DMS 273 (cell line): ENCODE measurements at regions not wholly inside any gene's neighbourhood (a gene's known extent, or its start where the extent isn't known, plus 50 kb on each side); places are given as distances from the start of the nearest gene placed in this dataset.
A peak's percentile ranks its signal among the peaks of the same experiment; 100 is the strongest.

Experiments
- DNase-seq: peaks from one replicate; lab custom pipeline; 2025; ENCODE audit not compliant: unreplicated experiment; lab: John Stamatoyannopoulos, UW

- no peak for DNase-seq
Measured at GRCh38 chr15:31239409-31239808, 87.2 kb upstream of the KLF13 start.

- DNase-seq: peak; percentile 90
Measured at GRCh38 chr15:31241888-31242522, 84.6 kb upstream of the KLF13 start.

- DNase-seq: no peak
Measured at GRCh38 chr15:31243895-31244294, 82.7 kb upstream of the KLF13 start.

GRCh38 chr15:31245135-31245689 lies 81.4 kb upstream of the KLF13 start:
- no peak for DNase-seq

- peak; percentile 16 for DNase-seq
Measured at GRCh38 chr15:31245756-31246155, 80.9 kb upstream of the KLF13 start.

GRCh38 chr15:31247404-31247803 lies 79.2 kb upstream of the KLF13 start:
- DNase-seq: no peak

GRCh38 chr15:31248263-31248662 lies 78.4 kb upstream of the KLF13 start:
- DNase-seq: no peak

GRCh38 chr15:31248951-31249350 lies 77.7 kb upstream of the KLF13 start:
- no peak for DNase-seq

- DNase-seq: no peak
Measured at GRCh38 chr15:31250033-31250432, 76.6 kb upstream of the KLF13 start.

GRCh38 chr15:31251165-31251564 lies 75.5 kb upstream of the KLF13 start:
- no peak for DNase-seq

- no peak for DNase-seq
Measured at GRCh38 chr15:31252171-31252785, 74.4 kb upstream of the KLF13 start.

- no peak for DNase-seq
Measured at GRCh38 chr15:31254431-31255175, 72.0 kb upstream of the KLF13 start.

- DNase-seq: no peak
Measured at GRCh38 chr15:31255176-31255510, 71.5 kb upstream of the KLF13 start.

GRCh38 chr15:31255732-31256377 lies 70.8 kb upstream of the KLF13 start:
- DNase-seq: peak; percentile 53

GRCh38 chr15:31256378-31257265 lies 70.0 kb upstream of the KLF13 start:
- DNase-seq: peak; percentile 35

GRCh38 chr15:31257286-31257685 lies 69.3 kb upstream of the KLF13 start:
- DNase-seq: no peak

GRCh38 chr15:31258260-31258659 lies 68.4 kb upstream of the KLF13 start:
- DNase-seq: no peak

GRCh38 chr15:31259562-31260252 lies 66.9 kb upstream of the KLF13 start:
- DNase-seq: no peak

GRCh38 chr15:31260646-31261265 lies 65.9 kb upstream of the KLF13 start:
- no peak for DNase-seq
